Jurkat, Clone E6-1 (cell line): ENCODE measurements at regions not wholly inside any gene's neighbourhood (a gene's known extent, or its start where the extent isn't known, plus 50 kb on each side); places are given as distances from the start of the nearest gene placed in this dataset.
"Not testable (repeated sequence)": the region's sequence is repeated elsewhere in the genome, so short reads cannot be mapped to it uniquely, and the experiment has no call there.

Source experiments
- DNase-seq: peaks from one replicate; pipeline ENCODE4 v3.0.0-alpha.2; 2011; ENCODE audit warnings: low read depth, low spot score
- H3K4me3 ChIP-seq: 2 replicates; pipeline ENCODE4 v1.5.1; 2011; ENCODE audit warnings: mild to moderate bottlenecking, low read length, control low read depth, moderate library complexity

- not testable (repeated sequence) for H3K4me3 ChIP-seq
Observed at GRCh38 chr20:30728271-30728885, 529.1 kb upstream of the DEFB115 start.

More at GRCh38 chr20:30728271-30728885, 529.1 kb upstream of the DEFB115 start:
- not testable (repeated sequence) for DNase-seq
